CD8-positive, alpha-beta memory T cell (primary cell): ENCODE measurements at regions not wholly inside any gene's neighbourhood (a gene's known extent, or its start where the extent isn't known, plus 50 kb on each side); places are given as distances from the start of the nearest gene placed in this dataset.
A peak's percentile ranks its signal among the peaks of the same experiment; 100 is the strongest.

Experiments
- CTCF ChIA-PET: fragments of 350-600 bp; sonication (Branson Sonifier 250); formaldehyde crosslinking; loops from one replicate; lab custom pipeline; 2021; ENCODE audit warnings: antibody characterized with exemption; lab: Charles Lee
- POLR2A ChIA-PET: fragments of 350-600 bp; sonication (Branson Sonifier 250); formaldehyde crosslinking; loops from one replicate; lab custom pipeline; 2021; ENCODE audit warnings: antibody characterized with exemption; lab: Charles Lee
- DNase-seq, 5 donors: peaks; one replicate each; pipeline versions ENCODE4 v3.0.0 to v3.0.0-alpha.2; 2020 to 2022; ENCODE audit warnings: mixed read lengths in 1 of 5
- H3K27ac ChIP-seq: one replicate; pipeline ENCODE4 v1.7.0; 2013; ENCODE audit warnings: low read depth, mild to moderate bottlenecking, low read length, moderate library complexity
- H3K27me3 ChIP-seq: 2 replicates; pipeline ENCODE4 v1.7.0; 2013; ENCODE audit warnings: low read length, mild to moderate bottlenecking; ENCODE audit not compliant: insufficient read depth, poor library complexity, severe bottlenecking
- H3K36me3 ChIP-seq: 2 replicates; pipeline ENCODE4 v1.7.0; 2013; ENCODE audit warnings: mild to moderate bottlenecking, low read length, moderate library complexity; ENCODE audit not compliant: insufficient read depth
- H3K4me1 ChIP-seq: 2 replicates; pipeline ENCODE4 v1.7.0; 2013; ENCODE audit warnings: mild to moderate bottlenecking, low read length, moderate library complexity; ENCODE audit not compliant: insufficient read depth
- H3K4me3 ChIP-seq: 2 replicates; pipeline ENCODE4 v1.7.0; 2013; ENCODE audit warnings: mild to moderate bottlenecking, low read length
- H3K9me3 ChIP-seq: 2 replicates; pipeline ENCODE4 v1.7.0; 2013; ENCODE audit warnings: mild to moderate bottlenecking, low read length
- H3K27ac Mint-ChIP-seq, 8 donors: one replicate each; pipeline ENCODE4 v1.8.0; 2020 to 2021; ENCODE audit warnings: mixed read lengths in 8 of 8, mild to moderate bottlenecking in 6 of 8, inconsistent platforms in 3 of 8, moderate library complexity in 3 of 8
- H3K27me3 Mint-ChIP-seq, 2 donors: one replicate each; pipeline ENCODE4 v1.8.0; 2020 to 2021; ENCODE audit warnings: mixed read lengths in 2 of 2, mild to moderate bottlenecking in 1 of 2, moderate library complexity in 1 of 2
- H3K36me3 Mint-ChIP-seq, 3 donors: one replicate each; pipeline ENCODE4 v1.8.0; 2020 to 2021; ENCODE audit warnings: mixed read lengths in 3 of 3, inconsistent platforms in 1 of 3, mild to moderate bottlenecking in 1 of 3
- H3K4me1 Mint-ChIP-seq, 3 donors: one replicate each; pipeline ENCODE4 v1.8.0; 2020 to 2021; ENCODE audit warnings: mixed read lengths in 3 of 3, inconsistent platforms in 1 of 3, mild to moderate bottlenecking in 1 of 3
- H3K4me3 Mint-ChIP-seq, 7 donors: one replicate each; pipeline ENCODE4 v1.8.0; 2020 to 2021; ENCODE audit warnings: mixed read lengths in 7 of 7, mild to moderate bottlenecking in 6 of 7, moderate library complexity in 4 of 7, inconsistent platforms in 2 of 7
- H3K9me3 Mint-ChIP-seq, 5 donors: one replicate each; pipeline ENCODE4 v1.8.0; 2020 to 2022; ENCODE audit warnings: mixed read lengths in 5 of 5, mild to moderate bottlenecking in 3 of 5, moderate library complexity in 2 of 5, inconsistent platforms in 1 of 5

DNA sequence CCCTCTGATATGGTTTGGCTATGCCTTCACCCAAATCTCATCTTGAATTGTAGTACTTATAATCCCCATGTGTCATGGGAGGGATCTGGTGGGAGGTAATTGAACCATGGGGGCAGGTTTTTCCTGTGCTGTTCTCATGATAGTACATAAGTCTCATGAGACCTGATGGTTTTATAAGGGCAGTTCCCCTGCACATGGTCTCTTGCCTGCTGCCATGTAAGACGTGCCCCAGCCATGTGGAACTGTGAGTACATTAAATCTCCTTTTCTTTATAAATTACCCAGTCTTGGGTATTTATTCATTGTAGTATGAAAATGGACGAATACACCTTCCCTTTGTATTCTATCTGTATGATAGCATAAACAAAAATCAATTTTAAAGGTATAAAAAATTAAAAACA lies 333.4 kb upstream of the FBXO33 start:
- H3K27ac Mint-ChIP-seq, result no peak overlapping the region
- POLR2A ChIA-PET, result no interaction called here
- H3K36me3 Mint-ChIP-seq, result no peaks in the 10 kb centered on the region
- no peak overlapping the region for H3K4me3 Mint-ChIP-seq
- CTCF ChIA-PET, result no interaction called here
- no peaks in the 10 kb centered on the region for H3K27me3 ChIP-seq
- no peaks in the 10 kb centered on the region for H3K27me3 Mint-ChIP-seq
- no peak overlapping the region for H3K4me3 ChIP-seq
- DNase-seq, result no peak
- H3K9me3 ChIP-seq, result no peaks in the 10 kb centered on the region
- H3K27ac ChIP-seq, result no peak overlapping the region
- peaks cover 0 to 3% (median 1%) of the 10 kb centered on the region in 5 donors for H3K9me3 Mint-ChIP-seq
- H3K4me1 ChIP-seq, result no peaks in the 10 kb centered on the region
- H3K36me3 ChIP-seq, result no peaks in the 10 kb centered on the region
- H3K4me1 Mint-ChIP-seq, result peaks cover 9 to 11% (median 10%) of the 10 kb centered on the region in 3 donors

GRCh38 chr14:39763402-39763890 lies 331.2 kb upstream of the FBXO33 start:
- Histone ChIP-seq H3K9me3 (no peaks in the 10 kb centered on the region), H3K27ac (no peak overlapping the region), H3K27me3 (no peaks in the 10 kb centered on the region), H3K4me1 (no peaks in the 10 kb centered on the region), H3K36me3 (no peaks in the 10 kb centered on the region), H3K4me3 (no peak overlapping the region)
- ChIA-PET POLR2A (no interaction called here), CTCF (no interaction called here)
- peak overlapping the region in 4 of 7 donors; percentile 9 to 63 (median 37) for H3K4me3 Mint-ChIP-seq
- H3K4me1 Mint-ChIP-seq, result peaks cover 9 to 11% (median 10%) of the 10 kb centered on the region in 3 donors
- no peak for DNase-seq
- no peaks in the 10 kb centered on the region for H3K36me3 Mint-ChIP-seq
- no peaks in the 10 kb centered on the region for H3K27me3 Mint-ChIP-seq
- H3K27ac Mint-ChIP-seq, result no peak overlapping the region
- peaks cover 0 to 5% (median 1%) of the 10 kb centered on the region in 5 donors for H3K9me3 Mint-ChIP-seq

DNA sequence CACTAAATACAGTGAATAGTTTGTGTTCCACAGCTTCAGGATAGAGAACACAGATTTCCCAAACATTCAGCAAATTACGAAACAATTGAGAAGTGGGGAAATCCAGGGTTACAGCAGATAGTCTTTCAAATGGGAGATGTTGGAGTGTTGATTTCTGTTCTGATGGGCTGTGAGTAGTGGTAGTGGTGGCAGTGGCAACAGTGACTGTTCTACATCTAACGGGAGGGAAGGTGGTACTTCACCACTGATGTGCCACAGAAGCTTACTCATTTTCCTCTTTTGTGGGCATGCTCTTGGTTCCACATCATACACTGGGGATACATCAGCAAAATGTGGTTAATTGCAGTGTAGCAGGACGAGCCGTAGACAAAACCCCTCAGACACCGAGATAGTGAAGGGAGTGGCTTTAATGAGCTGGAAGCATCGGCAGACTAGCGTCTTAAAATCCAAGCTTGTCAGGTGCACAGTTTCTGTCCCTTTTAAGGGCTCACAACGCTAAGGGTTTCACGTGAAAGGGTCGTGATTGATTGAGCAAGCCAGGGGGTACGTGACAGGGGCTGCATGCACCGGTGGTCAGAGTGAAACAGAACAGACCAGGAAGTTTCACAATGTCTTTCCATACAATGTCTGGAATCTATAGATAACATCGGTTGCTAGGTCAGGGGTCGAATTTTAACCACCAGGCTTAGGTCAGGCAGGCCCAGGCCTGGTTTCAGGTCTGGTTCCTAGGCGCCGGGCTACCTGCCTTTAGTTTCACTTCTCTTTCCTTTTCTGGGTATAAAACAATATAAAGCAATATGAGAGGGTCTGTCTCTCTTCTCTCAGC lies 330.6 kb upstream of the FBXO33 start:
- DNase-seq, result peak in 1 of 5 donors; percentile 7
- H3K27ac Mint-ChIP-seq, result peak overlapping the region in 3 of 8 donors; percentile 10 to 52 (median 31)

DNA sequence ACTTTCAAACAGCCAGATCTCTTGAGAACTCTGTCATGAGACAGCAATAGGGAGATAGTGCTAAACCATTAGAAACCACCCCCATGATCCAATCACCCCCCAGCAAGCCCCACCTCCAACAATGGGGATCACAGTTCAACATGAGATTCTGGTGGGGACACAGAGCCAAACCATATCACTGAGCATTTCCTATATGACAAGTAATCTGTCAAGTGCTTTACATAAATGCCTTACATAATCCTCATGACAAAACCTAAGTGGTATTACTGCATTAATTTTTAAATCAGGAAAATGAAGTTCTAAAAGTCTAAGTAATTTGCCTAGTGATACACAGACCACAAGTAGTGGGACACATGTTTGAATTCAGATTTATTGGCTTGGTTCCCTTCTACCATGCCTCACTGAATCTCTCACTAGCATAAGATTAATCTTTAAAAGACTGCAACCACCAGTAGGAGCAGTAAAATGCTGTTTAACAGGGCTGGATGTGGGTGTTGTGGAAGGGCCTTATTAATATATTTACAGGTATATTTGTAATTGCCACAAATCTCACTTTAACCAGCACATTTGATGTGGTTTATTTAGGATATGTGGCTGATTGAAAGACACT lies 323.1 kb upstream of the FBXO33 start:
- no peak for DNase-seq
- Mint-ChIP-seq H3K4me1 (no peaks in the 10 kb centered on the region), H3K36me3 (no peaks in the 10 kb centered on the region), H3K9me3 (peaks cover 0 to 1% (median 0%) of the 10 kb centered on the region in 5 donors), H3K27me3 (no peaks in the 10 kb centered on the region), H3K4me3 (no peak overlapping the region), H3K27ac (peak overlapping the region in 1 of 8 donors; percentile 48)
- H3K9me3 ChIP-seq, result no peaks in the 10 kb centered on the region
- no peaks in the 10 kb centered on the region for H3K36me3 ChIP-seq
- no peaks in the 10 kb centered on the region for H3K4me1 ChIP-seq
- no peak overlapping the region for H3K4me3 ChIP-seq
- no peaks in the 10 kb centered on the region for H3K27me3 ChIP-seq
- ChIA-PET POLR2A (no interaction called here), CTCF (no interaction called here)
- H3K27ac ChIP-seq, result no peak overlapping the region

More for the DNA sequence above, 330.6 kb upstream of the FBXO33 start:
- H3K9me3 ChIP-seq, result no peaks in the 10 kb centered on the region
- H3K27ac ChIP-seq, result no peak overlapping the region
- H3K36me3 Mint-ChIP-seq, result no peaks in the 10 kb centered on the region
- no peaks in the 10 kb centered on the region for H3K4me1 ChIP-seq
- POLR2A ChIA-PET, result no interaction called here
- peaks cover 9 to 11% (median 10%) of the 10 kb centered on the region in 3 donors for H3K4me1 Mint-ChIP-seq
- H3K27me3 Mint-ChIP-seq, result no peaks in the 10 kb centered on the region
- H3K9me3 Mint-ChIP-seq, result peaks cover 0 to 5% (median 0%) of the 10 kb centered on the region in 5 donors
- CTCF ChIA-PET, result no interaction called here
- H3K36me3 ChIP-seq, result no peaks in the 10 kb centered on the region
- H3K27me3 ChIP-seq, result no peaks in the 10 kb centered on the region
- no peak overlapping the region for H3K4me3 ChIP-seq
- H3K4me3 Mint-ChIP-seq, result peak overlapping the region in 6 of 7 donors; percentile 24 to 63 (median 44)

GRCh38 chr14:39740454-39740853 lies 308.2 kb upstream of the FBXO33 start:
- no peaks in the 10 kb centered on the region for H3K9me3 ChIP-seq
- no peak overlapping the region for H3K27ac ChIP-seq
- H3K27me3 ChIP-seq, result no peaks in the 10 kb centered on the region
- CTCF ChIA-PET, result no interaction called here
- Mint-ChIP-seq H3K4me1 (no peaks in the 10 kb centered on the region), H3K4me3 (no peak overlapping the region), H3K27ac (peak overlapping the region in 1 of 8 donors; percentile 90), H3K36me3 (no peaks in the 10 kb centered on the region), H3K27me3 (no peaks in the 10 kb centered on the region), H3K9me3 (peaks cover 2 to 9% (median 2%) of the 10 kb centered on the region in 5 donors)
- H3K4me1 ChIP-seq, result no peaks in the 10 kb centered on the region
- H3K36me3 ChIP-seq, result no peaks in the 10 kb centered on the region
- no peak overlapping the region for H3K4me3 ChIP-seq
- POLR2A ChIA-PET, result no interaction called here
- DNase-seq, result no peak

DNA sequence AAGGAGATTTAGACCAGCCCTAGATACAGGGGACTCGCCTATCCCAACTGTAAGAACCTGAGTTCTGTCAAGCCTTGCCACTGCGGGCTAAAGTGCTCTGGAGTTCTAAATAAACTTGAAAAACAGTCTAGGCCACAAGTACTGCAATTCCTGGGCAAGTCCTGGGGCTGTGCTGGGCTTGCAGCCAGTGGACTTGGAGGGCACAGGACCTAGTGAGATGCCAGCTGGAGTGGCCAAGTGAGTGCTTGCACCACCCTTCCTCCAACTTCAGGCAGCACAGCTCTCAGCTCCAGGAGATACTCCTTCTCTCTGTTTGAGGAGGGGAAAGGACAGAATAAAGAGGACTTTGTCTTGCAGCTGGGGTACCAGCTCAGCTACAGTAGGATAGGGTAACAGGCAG lies 307.6 kb upstream of the FBXO33 start:
- ChIA-PET POLR2A (no interaction called here), CTCF (no interaction called here)
- no peaks in the 10 kb centered on the region for H3K4me1 ChIP-seq
- Mint-ChIP-seq H3K36me3 (no peaks in the 10 kb centered on the region), H3K27ac (peak overlapping the region in 1 of 8 donors; percentile 60), H3K4me1 (no peaks in the 10 kb centered on the region), H3K4me3 (no peak overlapping the region), H3K9me3 (peaks cover 2 to 9% (median 2%) of the 10 kb centered on the region in 5 donors), H3K27me3 (no peaks in the 10 kb centered on the region)
- H3K27ac ChIP-seq, result no peak overlapping the region
- H3K36me3 ChIP-seq, result no peaks in the 10 kb centered on the region
- H3K4me3 ChIP-seq, result no peak overlapping the region
- no peaks in the 10 kb centered on the region for H3K27me3 ChIP-seq
- no peaks in the 10 kb centered on the region for H3K9me3 ChIP-seq
- no peak for DNase-seq

GRCh38 chr14:39734306-39734705 lies 302.1 kb upstream of the FBXO33 start:
- Histone ChIP-seq H3K27me3 (no peaks in the 10 kb centered on the region), H3K4me3 (no peak overlapping the region), H3K4me1 (no peaks in the 10 kb centered on the region), H3K36me3 (no peaks in the 10 kb centered on the region), H3K27ac (no peak overlapping the region), H3K9me3 (no peaks in the 10 kb centered on the region)
- no peaks in the 10 kb centered on the region for H3K27me3 Mint-ChIP-seq
- H3K27ac Mint-ChIP-seq, result no peak overlapping the region
- POLR2A ChIA-PET, result no interaction called here
- no peak for DNase-seq
- no peak overlapping the region for H3K4me3 Mint-ChIP-seq
- H3K4me1 Mint-ChIP-seq, result no peaks in the 10 kb centered on the region
- CTCF ChIA-PET, result no interaction called here
- peaks cover 0 to 5% (median 2%) of the 10 kb centered on the region in 5 donors for H3K9me3 Mint-ChIP-seq
- no peaks in the 10 kb centered on the region for H3K36me3 Mint-ChIP-seq

GRCh38 chr14:39733741-39734140 lies 301.5 kb upstream of the FBXO33 start:
- Mint-ChIP-seq H3K4me3 (no peak overlapping the region), H3K4me1 (no peaks in the 10 kb centered on the region), H3K27ac (no peak overlapping the region), H3K9me3 (peaks cover 0 to 5% (median 2%) of the 10 kb centered on the region in 5 donors), H3K36me3 (no peaks in the 10 kb centered on the region), H3K27me3 (no peaks in the 10 kb centered on the region)
- ChIA-PET CTCF (no interaction called here), POLR2A (no interaction called here)
- Histone ChIP-seq H3K4me1 (no peaks in the 10 kb centered on the region), H3K9me3 (no peaks in the 10 kb centered on the region), H3K4me3 (no peak overlapping the region), H3K27me3 (no peaks in the 10 kb centered on the region), H3K27ac (no peak overlapping the region), H3K36me3 (no peaks in the 10 kb centered on the region)
- DNase-seq, result no peak
